CD8-positive, alpha-beta memory T cell (primary cell): ENCODE measurements at regions not wholly inside any gene's neighbourhood (a gene's known extent, or its start where the extent isn't known, plus 50 kb on each side); places are given as distances from the start of the nearest gene placed in this dataset.
"Not testable (repeated sequence)": the region's sequence is repeated elsewhere in the genome, so short reads cannot be mapped to it uniquely, and the experiment has no call there.

ENCODE experiments used
- CTCF ChIA-PET: fragments of 350-600 bp; sonication (Branson Sonifier 250); formaldehyde crosslinking; loops from one replicate; lab custom pipeline; 2021; ENCODE audit warnings: antibody characterized with exemption; lab: Charles Lee
- POLR2A ChIA-PET: fragments of 350-600 bp; sonication (Branson Sonifier 250); formaldehyde crosslinking; loops from one replicate; lab custom pipeline; 2021; ENCODE audit warnings: antibody characterized with exemption; lab: Charles Lee
- DNase-seq, 5 donors: peaks; one replicate each; pipeline versions ENCODE4 v3.0.0 to v3.0.0-alpha.2; 2020 to 2022; ENCODE audit warnings: mixed read lengths in 1 of 5
- H3K27ac ChIP-seq: one replicate; pipeline ENCODE4 v1.7.0; 2013; ENCODE audit warnings: low read depth, mild to moderate bottlenecking, low read length, moderate library complexity
- H3K27me3 ChIP-seq: 2 replicates; pipeline ENCODE4 v1.7.0; 2013; ENCODE audit warnings: low read length, mild to moderate bottlenecking; ENCODE audit not compliant: insufficient read depth, poor library complexity, severe bottlenecking
- H3K36me3 ChIP-seq: 2 replicates; pipeline ENCODE4 v1.7.0; 2013; ENCODE audit warnings: mild to moderate bottlenecking, low read length, moderate library complexity; ENCODE audit not compliant: insufficient read depth
- H3K4me1 ChIP-seq: 2 replicates; pipeline ENCODE4 v1.7.0; 2013; ENCODE audit warnings: mild to moderate bottlenecking, low read length, moderate library complexity; ENCODE audit not compliant: insufficient read depth
- H3K4me3 ChIP-seq: 2 replicates; pipeline ENCODE4 v1.7.0; 2013; ENCODE audit warnings: mild to moderate bottlenecking, low read length
- H3K9me3 ChIP-seq: 2 replicates; pipeline ENCODE4 v1.7.0; 2013; ENCODE audit warnings: mild to moderate bottlenecking, low read length
- H3K27ac Mint-ChIP-seq, 8 donors: one replicate each; pipeline ENCODE4 v1.8.0; 2020 to 2021; ENCODE audit warnings: mixed read lengths in 8 of 8, mild to moderate bottlenecking in 6 of 8, inconsistent platforms in 3 of 8, moderate library complexity in 3 of 8
- H3K27me3 Mint-ChIP-seq, 2 donors: one replicate each; pipeline ENCODE4 v1.8.0; 2020 to 2021; ENCODE audit warnings: mixed read lengths in 2 of 2, mild to moderate bottlenecking in 1 of 2, moderate library complexity in 1 of 2
- H3K36me3 Mint-ChIP-seq, 3 donors: one replicate each; pipeline ENCODE4 v1.8.0; 2020 to 2021; ENCODE audit warnings: mixed read lengths in 3 of 3, inconsistent platforms in 1 of 3, mild to moderate bottlenecking in 1 of 3
- H3K4me1 Mint-ChIP-seq, 3 donors: one replicate each; pipeline ENCODE4 v1.8.0; 2020 to 2021; ENCODE audit warnings: mixed read lengths in 3 of 3, inconsistent platforms in 1 of 3, mild to moderate bottlenecking in 1 of 3
- H3K4me3 Mint-ChIP-seq, 7 donors: one replicate each; pipeline ENCODE4 v1.8.0; 2020 to 2021; ENCODE audit warnings: mixed read lengths in 7 of 7, mild to moderate bottlenecking in 6 of 7, moderate library complexity in 4 of 7, inconsistent platforms in 2 of 7
- H3K9me3 Mint-ChIP-seq, 5 donors: one replicate each; pipeline ENCODE4 v1.8.0; 2020 to 2022; ENCODE audit warnings: mixed read lengths in 5 of 5, mild to moderate bottlenecking in 3 of 5, moderate library complexity in 2 of 5, inconsistent platforms in 1 of 5

DNA sequence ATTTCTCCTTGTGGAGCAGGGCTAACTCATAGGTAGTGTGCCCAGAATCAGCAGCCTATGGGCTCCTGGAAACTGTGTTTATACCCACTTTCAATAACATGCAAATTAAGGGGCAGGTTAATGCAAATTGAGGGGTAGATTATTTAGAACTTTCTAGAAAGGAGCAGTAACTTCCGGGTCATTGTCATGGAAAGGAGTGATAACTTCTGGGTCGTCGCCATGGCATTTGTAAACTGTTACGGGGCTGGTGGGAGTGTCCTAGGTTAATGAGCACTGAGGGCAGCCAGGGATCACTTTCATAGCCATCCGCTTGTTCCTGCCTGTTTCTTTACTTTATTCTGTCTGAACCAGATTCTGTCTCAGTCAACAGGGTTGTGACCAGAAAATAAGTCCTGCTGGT, 143.3 kb upstream of the RFLNA start:
- no peak for DNase-seq
- Mint-ChIP-seq H3K36me3 (no peaks in the 10 kb centered on the region), H3K27ac (no peak overlapping the region), H3K4me1 (no peaks in the 10 kb centered on the region), H3K9me3 (peaks cover 0 to 2% (median 0%) of the 10 kb centered on the region in 5 donors), H3K27me3 (peaks cover 9 to 23% of the 10 kb centered on the region in 2 donors), H3K4me3 (no peak overlapping the region)
- ChIA-PET POLR2A (no interaction called here), CTCF (no interaction called here)
- Histone ChIP-seq H3K9me3 (no peaks in the 10 kb centered on the region), H3K27ac (no peak overlapping the region), H3K36me3 (no peaks in the 10 kb centered on the region), H3K4me3 (no peak overlapping the region), H3K4me1 (no peaks in the 10 kb centered on the region), H3K27me3 (no peaks in the 10 kb centered on the region)

GRCh38 chr12:124152731-124153130, 142.2 kb upstream of the RFLNA start:
- Histone ChIP-seq H3K4me1 (no peaks in the 10 kb centered on the region), H3K36me3 (no peaks in the 10 kb centered on the region), H3K27me3 (no peaks in the 10 kb centered on the region), H3K27ac (no peak overlapping the region), H3K9me3 (no peaks in the 10 kb centered on the region), H3K4me3 (no peak overlapping the region)
- POLR2A ChIA-PET, result no interaction called here
- CTCF ChIA-PET, result no interaction called here
- peaks cover 6 to 12% of the 10 kb centered on the region in 2 donors for H3K27me3 Mint-ChIP-seq
- no peak for DNase-seq
- H3K36me3 Mint-ChIP-seq, result no peaks in the 10 kb centered on the region
- H3K27ac Mint-ChIP-seq, result no peak overlapping the region
- H3K9me3 Mint-ChIP-seq, result peaks cover 0 to 2% (median 0%) of the 10 kb centered on the region in 5 donors
- H3K4me3 Mint-ChIP-seq, result no peak overlapping the region
- no peaks in the 10 kb centered on the region for H3K4me1 Mint-ChIP-seq

- Mint-ChIP-seq H3K27ac (no peak overlapping the region), H3K4me3 (no peak overlapping the region), H3K9me3 (peaks cover 0 to 2% (median 0%) of the 10 kb centered on the region in 5 donors), H3K4me1 (no peaks in the 10 kb centered on the region), H3K27me3 (peaks cover 11 to 12% of the 10 kb centered on the region in 2 donors), H3K36me3 (no peaks in the 10 kb centered on the region)
- no peaks in the 10 kb centered on the region for H3K4me1 ChIP-seq
- no peaks in the 10 kb centered on the region for H3K27me3 ChIP-seq
- ChIA-PET CTCF (no interaction called here), POLR2A (no interaction called here)
- H3K9me3 ChIP-seq, result no peaks in the 10 kb centered on the region
- H3K36me3 ChIP-seq, result no peaks in the 10 kb centered on the region
- H3K27ac ChIP-seq, result no peak overlapping the region
- H3K4me3 ChIP-seq, result no peak overlapping the region
- no peak for DNase-seq
Observed at GRCh38 chr12:124153392-124153791, 141.5 kb upstream of the RFLNA start.

GRCh38 chr12:124157406-124157805, 137.5 kb upstream of the RFLNA start:
- DNase-seq, result no peak
- Mint-ChIP-seq H3K27me3 (peaks cover 4 to 17% of the 10 kb centered on the region in 2 donors), H3K36me3 (no peaks in the 10 kb centered on the region), H3K4me1 (no peaks in the 10 kb centered on the region), H3K4me3 (no peak overlapping the region), H3K27ac (no peak overlapping the region), H3K9me3 (no peaks in the 10 kb centered on the region)
- Histone ChIP-seq H3K4me3 (no peak overlapping the region), H3K27me3 (no peaks in the 10 kb centered on the region), H3K27ac (no peak overlapping the region), H3K36me3 (no peaks in the 10 kb centered on the region), H3K9me3 (no peaks in the 10 kb centered on the region), H3K4me1 (no peaks in the 10 kb centered on the region)
- ChIA-PET POLR2A (no interaction called here), CTCF (interaction anchor here (1.0 kb wide), 1 partner anchor 9 kb away, joined by 3 read pairs; no protein-coding TSS in a partner anchor)

GRCh38 chr12:124159655-124160054, 135.2 kb upstream of the RFLNA start:
- H3K4me3 Mint-ChIP-seq, result no peak overlapping the region
- CTCF ChIA-PET, result no interaction called here

DNA sequence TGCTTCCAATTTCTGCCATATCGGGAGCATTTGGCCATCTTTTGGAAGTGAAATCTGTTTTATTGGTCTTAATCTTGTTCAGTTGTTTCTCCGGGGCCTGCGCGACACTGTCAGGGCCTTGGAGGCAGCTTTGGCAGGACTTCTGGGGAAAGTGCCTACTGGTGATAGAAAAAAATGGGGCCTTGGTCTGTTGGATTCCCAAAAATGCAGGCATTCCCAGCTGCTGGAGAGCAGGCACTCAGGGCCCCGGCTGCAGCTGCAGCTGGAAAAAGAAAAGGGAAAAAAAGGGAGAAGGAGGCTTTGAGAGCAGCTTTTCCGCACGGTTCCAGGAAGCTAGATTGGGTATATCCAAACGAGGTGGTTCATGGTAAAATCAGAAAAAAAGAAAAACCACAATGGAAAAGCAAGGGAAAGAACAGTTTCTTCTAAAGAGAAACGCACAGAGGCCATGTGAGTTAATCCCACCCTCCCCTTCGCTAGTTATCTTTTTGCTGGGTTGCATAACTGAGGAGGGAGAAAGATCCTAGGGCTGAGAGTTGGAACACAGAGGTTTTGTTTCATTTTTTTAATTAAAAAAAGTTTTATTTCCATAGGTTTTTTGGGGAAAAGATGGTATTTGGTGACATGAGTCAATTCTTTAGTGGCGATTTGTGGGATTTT, 134.7 kb upstream of the RFLNA start:
- no peak overlapping the region for H3K27ac ChIP-seq
- H3K27me3 ChIP-seq, result no peaks in the 10 kb centered on the region
- Mint-ChIP-seq H3K4me3 (no peak overlapping the region), H3K27ac (no peak overlapping the region), H3K36me3 (peaks cover 0 to 4% (median 0%) of the 10 kb centered on the region in 3 donors), H3K4me1 (no peaks in the 10 kb centered on the region), H3K27me3 (peaks cover 2 to 15% of the 10 kb centered on the region in 2 donors), H3K9me3 (peaks cover 0 to 2% (median 0%) of the 10 kb centered on the region in 5 donors)
- POLR2A ChIA-PET, result no interaction called here
- no peak overlapping the region for H3K4me3 ChIP-seq
- H3K9me3 ChIP-seq, result no peaks in the 10 kb centered on the region
- H3K4me1 ChIP-seq, result no peaks in the 10 kb centered on the region
- CTCF ChIA-PET, result no interaction called here
- H3K36me3 ChIP-seq, result no peaks in the 10 kb centered on the region
- no peak for DNase-seq

More at GRCh38 chr12:124159655-124160054, 135.2 kb upstream of the RFLNA start:
- H3K4me3 ChIP-seq, result no peak overlapping the region
- H3K27me3 Mint-ChIP-seq, result peaks cover 2 to 15% of the 10 kb centered on the region in 2 donors
- no peaks in the 10 kb centered on the region for H3K4me1 Mint-ChIP-seq
- H3K36me3 Mint-ChIP-seq, result peaks cover 0 to 4% (median 0%) of the 10 kb centered on the region in 3 donors
- H3K4me1 ChIP-seq, result no peaks in the 10 kb centered on the region
- H3K27me3 ChIP-seq, result no peaks in the 10 kb centered on the region
- no peak overlapping the region for H3K27ac Mint-ChIP-seq
- no peak overlapping the region for H3K27ac ChIP-seq
- no peaks in the 10 kb centered on the region for H3K9me3 Mint-ChIP-seq
- POLR2A ChIA-PET, result no interaction called here
- H3K36me3 ChIP-seq, result no peaks in the 10 kb centered on the region
- no peaks in the 10 kb centered on the region for H3K9me3 ChIP-seq
- no peak for DNase-seq

DNA sequence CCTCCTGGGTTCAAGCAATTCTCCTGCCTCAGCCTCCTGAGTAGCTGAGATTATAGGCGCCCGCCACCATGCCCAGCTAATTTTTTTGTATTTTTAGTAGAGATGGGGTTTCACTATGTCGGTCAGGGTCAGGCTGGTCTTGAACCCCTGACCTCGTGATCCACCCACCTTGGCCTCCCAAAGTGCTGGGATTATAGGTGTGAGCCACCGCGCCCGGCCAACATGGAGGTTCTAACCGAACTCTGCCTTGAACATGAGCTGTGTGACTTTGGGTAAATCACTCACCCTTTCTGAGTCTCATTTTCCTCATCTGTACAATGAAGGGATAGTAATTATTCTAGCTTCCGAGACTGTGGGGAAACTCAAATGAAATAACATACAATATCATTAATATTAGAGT, 133.5 kb upstream of the RFLNA start:
- H3K4me1 Mint-ChIP-seq, CTCF ChIA-PET, H3K36me3 ChIP-seq, H3K27ac ChIP-seq, H3K9me3 ChIP-seq, H3K4me3 Mint-ChIP-seq, H3K27me3 ChIP-seq, H3K4me1 ChIP-seq, DNase-seq, H3K36me3 Mint-ChIP-seq, H3K9me3 Mint-ChIP-seq, H3K27ac Mint-ChIP-seq, POLR2A ChIA-PET, H3K4me3 ChIP-seq: not testable (repeated sequence)
- H3K27me3 Mint-ChIP-seq, result peaks cover 0 to 15% of the 10 kb centered on the region in 2 donors

GRCh38 chr12:124162151-124163110, 132.5 kb upstream of the RFLNA start:
- H3K36me3 Mint-ChIP-seq, result peaks cover 0 to 4% (median 0%) of the 10 kb centered on the region in 3 donors
- DNase-seq, result no peak
- no peak overlapping the region for H3K4me3 Mint-ChIP-seq
- Histone ChIP-seq H3K36me3 (no peaks in the 10 kb centered on the region), H3K4me3 (no peak overlapping the region), H3K27ac (no peak overlapping the region), H3K27me3 (no peaks in the 10 kb centered on the region), H3K9me3 (no peaks in the 10 kb centered on the region), H3K4me1 (no peaks in the 10 kb centered on the region)
- no peak overlapping the region for H3K27ac Mint-ChIP-seq
- POLR2A ChIA-PET, result no interaction called here
- CTCF ChIA-PET, result no interaction called here
- H3K27me3 Mint-ChIP-seq, result peaks cover 0 to 12% of the 10 kb centered on the region in 2 donors
- H3K4me1 Mint-ChIP-seq, result no peaks in the 10 kb centered on the region
- H3K9me3 Mint-ChIP-seq, result peaks cover 0 to 2% (median 0%) of the 10 kb centered on the region in 5 donors
